K562 (cell line): ENCODE measurements at regions not wholly inside any gene's neighbourhood (a gene's known extent, or its start where the extent isn't known, plus 50 kb on each side); places are given as distances from the start of the nearest gene placed in this dataset.

ENCODE experiments used
- BACH1 ChIP-seq: fragments of 200-800 bp; sonication (Bioruptor generic); IDR thresholded peaks from 2 replicates; pipeline ENCODE4 v1.6.1; 2016; ENCODE audit warnings: missing genetic modification characterization, missing compliant biosample characterization
- MAFG ChIP-seq: fragments of 450-650 bp; conservative IDR thresholded peaks from 2 replicates; pipeline ENCODE4 v1.6.1; 2016; ENCODE audit warnings: missing genetic modification characterization, missing compliant biosample characterization
- MEIS2 ChIP-seq: fragments of 450-650 bp; IDR thresholded peaks from 2 replicates; pipeline ENCODE4 v1.6.1; 2014; ENCODE audit warnings: mild to moderate bottlenecking; ENCODE audit not compliant: partially characterized antibody
- NCOA1 ChIP-seq: fragments of 450-650 bp; IDR thresholded peaks from 2 replicates; pipeline ENCODE4 v1.6.1; 2016; ENCODE audit warnings: low read depth
- SNRNP70 ChIP-seq: fragments of 200-400 bp; formaldehyde crosslinking; optimal IDR thresholded peaks from 2 replicates; pipeline ENCODE3; 2017; ENCODE audit warnings: low read depth, low read length
- ZNF316 ChIP-seq: fragments of 450-650 bp; IDR thresholded peaks from 2 replicates; pipeline ENCODE4 v1.6.1; 2016
- ZSCAN29 ChIP-seq: fragments of 450-650 bp; IDR thresholded peaks from 2 replicates; pipeline ENCODE4 v1.6.1; 2017
- TF ChIP-seq, protein P1 (sequence below): fragments of 450-650 bp; IDR thresholded peaks from 2 replicates; pipeline ENCODE4 v1.6.1; 2014; ENCODE audit warnings: low read depth, mild to moderate bottlenecking, moderate library complexity, borderline replicate concordance
- TF ChIP-seq, protein P2 (sequence below): fragments of 450-650 bp; IDR thresholded peaks from 2 replicates; pipeline ENCODE4 v1.6.1; 2017; ENCODE audit warnings: antibody characterized with exemption, mild to moderate bottlenecking
- TF ChIP-seq, protein P3 (sequence below): fragments of 200-600 bp; sonication (generic); IDR thresholded peaks from one replicate; pipeline ENCODE4 v1.6.1; 2012; ENCODE audit warnings: mild to moderate bottlenecking, low read depth, low read length, inconsistent platforms

DNA sequence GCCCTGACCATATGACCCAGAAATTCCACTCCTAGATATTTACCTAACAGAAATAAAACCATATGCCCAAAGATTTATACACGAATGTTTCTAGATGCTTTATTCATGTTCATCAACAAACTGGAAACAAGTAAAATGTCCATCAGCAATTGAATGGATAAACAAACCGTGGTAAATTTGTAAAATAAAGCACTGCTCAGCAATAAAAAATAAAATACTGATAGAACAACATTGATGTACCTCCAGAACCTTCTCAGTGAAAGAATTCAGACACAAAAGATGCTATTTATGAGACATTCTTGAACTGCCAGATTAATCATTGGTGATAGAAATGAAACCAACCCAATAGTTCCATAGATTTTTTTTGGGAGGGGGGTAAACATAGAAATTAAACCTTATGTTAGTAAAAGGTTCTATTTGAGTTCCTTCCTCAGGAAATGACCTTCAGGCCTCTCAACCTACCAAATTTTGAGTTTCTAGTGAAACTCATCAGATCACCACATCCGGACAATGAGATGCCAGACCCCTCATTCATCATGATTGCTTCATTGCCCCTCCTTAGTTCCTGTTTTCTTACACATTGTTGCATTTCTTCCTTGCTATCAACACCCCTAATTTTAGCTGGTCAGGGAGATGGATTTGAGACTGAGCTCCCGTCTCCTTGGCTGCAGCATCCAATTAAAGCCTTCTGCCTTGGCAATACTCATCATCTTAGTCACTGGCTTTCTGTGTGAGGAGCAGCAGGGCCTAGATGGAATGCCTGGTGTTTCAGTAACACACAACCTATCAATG is 203.5 kb downstream of the LPIN1 start (continued):
- TF ChIP-seq, protein P1, sequence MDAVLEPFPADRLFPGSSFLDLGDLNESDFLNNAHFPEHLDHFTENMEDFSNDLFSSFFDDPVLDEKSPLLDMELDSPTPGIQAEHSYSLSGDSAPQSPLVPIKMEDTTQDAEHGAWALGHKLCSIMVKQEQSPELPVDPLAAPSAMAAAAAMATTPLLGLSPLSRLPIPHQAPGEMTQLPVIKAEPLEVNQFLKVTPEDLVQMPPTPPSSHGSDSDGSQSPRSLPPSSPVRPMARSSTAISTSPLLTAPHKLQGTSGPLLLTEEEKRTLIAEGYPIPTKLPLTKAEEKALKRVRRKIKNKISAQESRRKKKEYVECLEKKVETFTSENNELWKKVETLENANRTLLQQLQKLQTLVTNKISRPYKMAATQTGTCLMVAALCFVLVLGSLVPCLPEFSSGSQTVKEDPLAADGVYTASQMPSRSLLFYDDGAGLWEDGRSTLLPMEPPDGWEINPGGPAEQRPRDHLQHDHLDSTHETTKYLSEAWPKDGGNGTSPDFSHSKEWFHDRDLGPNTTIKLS, result no peak
- TF ChIP-seq NCOA1 (no peak), BACH1 (tag) (no peak), ZSCAN29 (no peak), MAFG (tag) (peak; percentile 27; the same call in 1 of the 2 replicates), MEIS2 (peak; percentile 70), ZNF316 (peak; percentile 74), SNRNP70 (no peak)
- TF ChIP-seq, protein P2, sequence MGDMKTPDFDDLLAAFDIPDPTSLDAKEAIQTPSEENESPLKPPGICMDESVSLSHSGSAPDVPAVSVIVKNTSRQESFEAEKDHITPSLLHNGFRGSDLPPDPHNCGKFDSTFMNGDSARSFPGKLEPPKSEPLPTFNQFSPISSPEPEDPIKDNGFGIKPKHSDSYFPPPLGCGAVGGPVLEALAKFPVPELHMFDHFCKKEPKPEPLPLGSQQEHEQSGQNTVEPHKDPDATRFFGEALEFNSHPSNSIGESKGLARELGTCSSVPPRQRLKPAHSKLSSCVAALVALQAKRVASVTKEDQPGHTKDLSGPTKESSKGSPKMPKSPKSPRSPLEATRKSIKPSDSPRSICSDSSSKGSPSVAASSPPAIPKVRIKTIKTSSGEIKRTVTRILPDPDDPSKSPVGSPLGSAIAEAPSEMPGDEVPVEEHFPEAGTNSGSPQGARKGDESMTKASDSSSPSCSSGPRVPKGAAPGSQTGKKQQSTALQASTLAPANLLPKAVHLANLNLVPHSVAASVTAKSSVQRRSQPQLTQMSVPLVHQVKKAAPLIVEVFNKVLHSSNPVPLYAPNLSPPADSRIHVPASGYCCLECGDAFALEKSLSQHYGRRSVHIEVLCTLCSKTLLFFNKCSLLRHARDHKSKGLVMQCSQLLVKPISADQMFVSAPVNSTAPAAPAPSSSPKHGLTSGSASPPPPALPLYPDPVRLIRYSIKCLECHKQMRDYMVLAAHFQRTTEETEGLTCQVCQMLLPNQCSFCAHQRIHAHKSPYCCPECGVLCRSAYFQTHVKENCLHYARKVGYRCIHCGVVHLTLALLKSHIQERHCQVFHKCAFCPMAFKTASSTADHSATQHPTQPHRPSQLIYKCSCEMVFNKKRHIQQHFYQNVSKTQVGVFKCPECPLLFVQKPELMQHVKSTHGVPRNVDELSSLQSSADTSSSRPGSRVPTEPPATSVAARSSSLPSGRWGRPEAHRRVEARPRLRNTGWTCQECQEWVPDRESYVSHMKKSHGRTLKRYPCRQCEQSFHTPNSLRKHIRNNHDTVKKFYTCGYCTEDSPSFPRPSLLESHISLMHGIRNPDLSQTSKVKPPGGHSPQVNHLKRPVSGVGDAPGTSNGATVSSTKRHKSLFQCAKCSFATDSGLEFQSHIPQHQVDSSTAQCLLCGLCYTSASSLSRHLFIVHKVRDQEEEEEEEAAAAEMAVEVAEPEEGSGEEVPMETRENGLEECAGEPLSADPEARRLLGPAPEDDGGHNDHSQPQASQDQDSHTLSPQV, result no peak
- TF ChIP-seq, protein P3, sequence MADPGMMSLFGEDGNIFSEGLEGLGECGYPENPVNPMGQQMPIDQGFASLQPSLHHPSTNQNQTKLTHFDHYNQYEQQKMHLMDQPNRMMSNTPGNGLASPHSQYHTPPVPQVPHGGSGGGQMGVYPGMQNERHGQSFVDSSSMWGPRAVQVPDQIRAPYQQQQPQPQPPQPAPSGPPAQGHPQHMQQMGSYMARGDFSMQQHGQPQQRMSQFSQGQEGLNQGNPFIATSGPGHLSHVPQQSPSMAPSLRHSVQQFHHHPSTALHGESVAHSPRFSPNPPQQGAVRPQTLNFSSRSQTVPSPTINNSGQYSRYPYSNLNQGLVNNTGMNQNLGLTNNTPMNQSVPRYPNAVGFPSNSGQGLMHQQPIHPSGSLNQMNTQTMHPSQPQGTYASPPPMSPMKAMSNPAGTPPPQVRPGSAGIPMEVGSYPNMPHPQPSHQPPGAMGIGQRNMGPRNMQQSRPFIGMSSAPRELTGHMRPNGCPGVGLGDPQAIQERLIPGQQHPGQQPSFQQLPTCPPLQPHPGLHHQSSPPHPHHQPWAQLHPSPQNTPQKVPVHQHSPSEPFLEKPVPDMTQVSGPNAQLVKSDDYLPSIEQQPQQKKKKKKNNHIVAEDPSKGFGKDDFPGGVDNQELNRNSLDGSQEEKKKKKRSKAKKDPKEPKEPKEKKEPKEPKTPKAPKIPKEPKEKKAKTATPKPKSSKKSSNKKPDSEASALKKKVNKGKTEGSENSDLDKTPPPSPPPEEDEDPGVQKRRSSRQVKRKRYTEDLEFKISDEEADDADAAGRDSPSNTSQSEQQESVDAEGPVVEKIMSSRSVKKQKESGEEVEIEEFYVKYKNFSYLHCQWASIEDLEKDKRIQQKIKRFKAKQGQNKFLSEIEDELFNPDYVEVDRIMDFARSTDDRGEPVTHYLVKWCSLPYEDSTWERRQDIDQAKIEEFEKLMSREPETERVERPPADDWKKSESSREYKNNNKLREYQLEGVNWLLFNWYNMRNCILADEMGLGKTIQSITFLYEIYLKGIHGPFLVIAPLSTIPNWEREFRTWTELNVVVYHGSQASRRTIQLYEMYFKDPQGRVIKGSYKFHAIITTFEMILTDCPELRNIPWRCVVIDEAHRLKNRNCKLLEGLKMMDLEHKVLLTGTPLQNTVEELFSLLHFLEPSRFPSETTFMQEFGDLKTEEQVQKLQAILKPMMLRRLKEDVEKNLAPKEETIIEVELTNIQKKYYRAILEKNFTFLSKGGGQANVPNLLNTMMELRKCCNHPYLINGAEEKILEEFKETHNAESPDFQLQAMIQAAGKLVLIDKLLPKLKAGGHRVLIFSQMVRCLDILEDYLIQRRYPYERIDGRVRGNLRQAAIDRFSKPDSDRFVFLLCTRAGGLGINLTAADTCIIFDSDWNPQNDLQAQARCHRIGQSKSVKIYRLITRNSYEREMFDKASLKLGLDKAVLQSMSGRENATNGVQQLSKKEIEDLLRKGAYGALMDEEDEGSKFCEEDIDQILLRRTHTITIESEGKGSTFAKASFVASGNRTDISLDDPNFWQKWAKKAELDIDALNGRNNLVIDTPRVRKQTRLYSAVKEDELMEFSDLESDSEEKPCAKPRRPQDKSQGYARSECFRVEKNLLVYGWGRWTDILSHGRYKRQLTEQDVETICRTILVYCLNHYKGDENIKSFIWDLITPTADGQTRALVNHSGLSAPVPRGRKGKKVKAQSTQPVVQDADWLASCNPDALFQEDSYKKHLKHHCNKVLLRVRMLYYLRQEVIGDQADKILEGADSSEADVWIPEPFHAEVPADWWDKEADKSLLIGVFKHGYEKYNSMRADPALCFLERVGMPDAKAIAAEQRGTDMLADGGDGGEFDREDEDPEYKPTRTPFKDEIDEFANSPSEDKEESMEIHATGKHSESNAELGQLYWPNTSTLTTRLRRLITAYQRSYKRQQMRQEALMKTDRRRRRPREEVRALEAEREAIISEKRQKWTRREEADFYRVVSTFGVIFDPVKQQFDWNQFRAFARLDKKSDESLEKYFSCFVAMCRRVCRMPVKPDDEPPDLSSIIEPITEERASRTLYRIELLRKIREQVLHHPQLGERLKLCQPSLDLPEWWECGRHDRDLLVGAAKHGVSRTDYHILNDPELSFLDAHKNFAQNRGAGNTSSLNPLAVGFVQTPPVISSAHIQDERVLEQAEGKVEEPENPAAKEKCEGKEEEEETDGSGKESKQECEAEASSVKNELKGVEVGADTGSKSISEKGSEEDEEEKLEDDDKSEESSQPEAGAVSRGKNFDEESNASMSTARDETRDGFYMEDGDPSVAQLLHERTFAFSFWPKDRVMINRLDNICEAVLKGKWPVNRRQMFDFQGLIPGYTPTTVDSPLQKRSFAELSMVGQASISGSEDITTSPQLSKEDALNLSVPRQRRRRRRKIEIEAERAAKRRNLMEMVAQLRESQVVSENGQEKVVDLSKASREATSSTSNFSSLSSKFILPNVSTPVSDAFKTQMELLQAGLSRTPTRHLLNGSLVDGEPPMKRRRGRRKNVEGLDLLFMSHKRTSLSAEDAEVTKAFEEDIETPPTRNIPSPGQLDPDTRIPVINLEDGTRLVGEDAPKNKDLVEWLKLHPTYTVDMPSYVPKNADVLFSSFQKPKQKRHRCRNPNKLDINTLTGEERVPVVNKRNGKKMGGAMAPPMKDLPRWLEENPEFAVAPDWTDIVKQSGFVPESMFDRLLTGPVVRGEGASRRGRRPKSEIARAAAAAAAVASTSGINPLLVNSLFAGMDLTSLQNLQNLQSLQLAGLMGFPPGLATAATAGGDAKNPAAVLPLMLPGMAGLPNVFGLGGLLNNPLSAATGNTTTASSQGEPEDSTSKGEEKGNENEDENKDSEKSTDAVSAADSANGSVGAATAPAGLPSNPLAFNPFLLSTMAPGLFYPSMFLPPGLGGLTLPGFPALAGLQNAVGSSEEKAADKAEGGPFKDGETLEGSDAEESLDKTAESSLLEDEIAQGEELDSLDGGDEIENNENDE, result no peak
